Stimulated activated CD8-positive, alpha-beta memory T cell treated with anti-CD3 and anti-CD28 coated beads, Interleukin-2, amount 100 ng/mL, for 1 hour (primary cell): ENCODE measurements at regions not wholly inside any gene's neighbourhood (a gene's known extent, or its start where the extent isn't known, plus 50 kb on each side); places are given as distances from the start of the nearest gene placed in this dataset.
"Not testable (repeated sequence)": the region's sequence is repeated elsewhere in the genome, so short reads cannot be mapped to it uniquely, and the experiment has no call there.

ENCODE experiments used
- DNase-seq, 2 donors: peaks; one replicate each; pipeline ENCODE4 v3.0.0-alpha.2; 2020; ENCODE audit warnings: low read depth in 2 of 2

DNA sequence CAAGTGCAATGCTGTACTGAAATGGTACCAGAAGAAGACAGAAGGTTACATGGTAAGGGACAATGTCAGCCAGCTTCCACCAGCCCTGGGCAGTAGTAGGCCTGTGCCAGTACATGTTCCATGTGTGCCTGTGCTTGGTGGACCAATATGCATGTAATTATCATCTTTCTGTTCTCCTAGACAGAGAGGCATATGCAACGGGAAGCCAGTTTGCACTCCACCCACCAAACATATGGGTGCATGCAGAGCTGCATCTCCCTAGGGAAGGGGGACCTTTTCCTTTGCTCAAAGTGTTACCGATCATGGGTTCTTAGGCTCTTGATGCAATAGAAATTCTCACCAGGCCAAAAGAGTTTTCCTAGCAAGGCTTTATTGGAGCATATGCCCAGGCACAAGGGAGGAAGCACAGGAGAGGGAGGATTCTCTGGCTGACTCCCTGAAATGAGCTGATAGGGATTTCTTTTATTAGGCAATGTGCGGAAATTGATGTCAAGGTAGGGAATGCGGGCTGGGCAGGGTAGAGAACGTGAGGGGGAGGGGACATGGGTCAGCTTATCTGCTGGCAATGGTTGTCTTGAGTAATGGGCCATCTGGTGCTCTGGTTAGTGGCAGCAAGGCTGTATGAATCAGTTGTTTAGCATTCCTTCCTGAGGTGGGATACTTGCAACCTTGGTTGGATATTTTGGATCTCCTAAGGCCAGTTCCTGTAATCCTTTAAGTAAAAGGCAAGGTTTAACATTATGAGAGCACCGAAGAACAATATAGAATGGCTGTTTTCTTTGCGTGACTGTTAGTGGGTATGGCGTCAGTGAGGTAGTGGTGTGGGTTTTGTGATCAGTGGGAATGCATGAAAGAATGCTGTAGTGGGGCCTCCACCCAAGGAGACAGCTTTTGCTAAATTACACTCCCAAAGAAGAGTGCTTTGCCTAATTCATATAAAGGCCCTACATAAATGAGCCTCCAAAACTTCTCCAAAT, 102.5 kb downstream of the CDRT15L2 start:
- not testable (repeated sequence) for DNase-seq

DNA sequence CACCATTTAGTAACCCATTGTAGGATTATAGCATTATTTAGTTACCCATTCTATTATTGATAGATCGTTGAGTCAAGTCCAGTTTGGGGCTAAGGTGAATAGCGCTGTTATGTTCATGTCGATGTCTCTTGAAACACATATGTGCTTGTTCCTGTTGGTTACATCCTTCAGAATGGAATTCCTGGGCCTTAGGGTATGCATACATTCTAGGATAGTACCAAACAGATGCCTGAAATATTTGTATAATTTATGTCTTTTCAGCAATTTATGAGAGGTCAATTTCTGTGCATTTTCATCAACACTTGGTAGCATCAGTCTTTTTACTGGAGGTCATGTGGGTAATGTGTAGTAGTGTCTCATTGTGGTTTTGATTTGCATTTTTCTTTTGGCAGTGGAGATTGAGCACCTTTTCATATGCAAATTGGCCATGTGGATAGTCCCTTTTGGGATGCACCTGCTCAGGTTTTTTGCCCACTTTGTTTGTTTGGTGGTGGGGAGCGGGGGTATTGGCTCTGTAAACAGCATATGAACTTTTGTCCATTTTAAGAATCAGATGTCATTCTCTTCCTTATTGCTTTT, 104.2 kb downstream of the CDRT15L2 start:
- DNase-seq: not testable (repeated sequence)

DNA sequence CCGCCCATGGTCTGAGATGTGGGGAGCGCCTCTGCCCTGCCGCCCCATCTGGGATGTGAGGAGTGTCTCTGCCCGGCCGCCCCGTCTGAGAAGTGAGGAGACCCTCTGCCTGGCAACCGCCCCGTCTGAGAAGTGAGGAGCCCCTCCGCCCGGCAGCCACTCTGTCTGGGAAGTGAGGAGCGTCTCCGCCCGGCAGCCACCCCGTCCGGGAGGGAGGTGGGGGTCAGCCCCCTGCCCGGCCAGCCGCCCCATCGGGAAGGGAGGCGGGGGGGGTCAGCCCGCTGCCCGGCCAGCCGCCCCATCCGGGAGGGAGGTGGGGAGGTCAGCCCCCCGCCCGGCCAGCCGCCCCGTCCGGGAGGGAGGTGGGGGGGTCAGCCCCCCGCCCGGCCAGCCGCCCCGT, 105.5 kb downstream of the CDRT15L2 start:
- not testable (repeated sequence) for DNase-seq

DNA sequence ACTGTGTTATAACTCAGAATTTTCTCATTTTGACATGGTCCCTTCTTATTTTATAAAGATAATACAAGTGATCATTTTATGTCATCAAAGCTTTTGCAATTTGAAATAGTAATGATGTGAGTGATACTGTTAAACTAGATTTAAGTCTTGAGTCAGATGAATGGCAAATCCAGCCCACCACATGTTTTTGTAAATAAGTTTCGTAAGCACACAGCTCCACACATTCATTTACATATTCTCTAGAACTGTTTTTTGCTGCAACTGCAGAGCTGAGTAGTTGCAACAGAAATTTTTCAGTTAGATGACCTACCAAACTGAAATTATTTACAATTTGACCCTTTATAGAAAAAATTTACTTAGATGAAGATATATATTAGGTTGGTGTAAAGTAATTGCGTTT, 108.1 kb downstream of the CDRT15L2 start:
- DNase-seq: not testable (repeated sequence)

DNA sequence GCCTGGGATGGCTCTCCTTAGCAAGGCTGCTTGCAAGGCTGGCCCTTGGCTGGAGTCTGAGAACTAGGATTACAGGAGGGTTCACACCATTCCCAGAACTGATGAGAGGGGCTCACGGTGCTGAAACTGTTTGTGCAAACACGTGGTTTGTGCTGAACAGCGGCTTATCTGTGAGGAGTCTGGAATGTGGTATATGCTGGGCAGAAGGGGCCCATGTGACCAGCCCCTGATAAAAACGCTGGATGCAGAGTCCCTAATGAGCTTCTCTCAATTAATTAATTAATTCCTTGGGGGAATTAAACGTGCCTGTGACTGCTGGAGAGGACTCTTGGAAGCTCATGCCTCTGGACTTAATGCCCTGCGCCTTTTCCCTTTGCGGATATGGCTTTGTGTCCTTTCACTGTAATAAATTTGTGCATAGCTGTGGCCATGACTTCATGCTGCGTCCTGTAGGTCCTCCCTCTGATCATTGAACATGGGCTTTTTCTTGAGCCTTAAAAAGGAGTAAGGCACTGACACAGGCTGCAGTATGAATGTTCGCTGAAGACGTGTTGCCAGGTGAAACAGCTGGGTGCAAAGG, 109.7 kb downstream of the CDRT15L2 start:
- not testable (repeated sequence) for DNase-seq

DNA sequence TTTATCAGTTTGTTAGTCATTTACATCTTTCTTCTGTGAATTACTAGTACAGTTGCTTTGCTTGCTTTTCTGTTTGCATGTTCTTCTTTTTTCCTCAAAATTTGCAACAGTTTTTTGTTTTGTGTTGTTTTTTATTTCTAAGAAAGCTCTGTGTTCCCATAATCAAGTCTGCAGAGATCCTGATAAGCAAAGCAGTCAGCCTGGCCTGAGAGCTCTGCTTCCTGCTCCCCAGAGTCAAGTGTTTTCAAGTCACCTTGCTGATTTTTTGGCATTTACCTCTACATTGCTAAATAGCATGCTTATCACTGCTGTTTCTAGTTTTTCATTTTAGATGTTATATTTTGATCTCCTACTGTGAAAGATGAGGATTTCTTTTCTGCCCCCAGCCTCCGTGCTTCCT, 113.2 kb downstream of the CDRT15L2 start:
- DNase-seq: not testable (repeated sequence)

DNA sequence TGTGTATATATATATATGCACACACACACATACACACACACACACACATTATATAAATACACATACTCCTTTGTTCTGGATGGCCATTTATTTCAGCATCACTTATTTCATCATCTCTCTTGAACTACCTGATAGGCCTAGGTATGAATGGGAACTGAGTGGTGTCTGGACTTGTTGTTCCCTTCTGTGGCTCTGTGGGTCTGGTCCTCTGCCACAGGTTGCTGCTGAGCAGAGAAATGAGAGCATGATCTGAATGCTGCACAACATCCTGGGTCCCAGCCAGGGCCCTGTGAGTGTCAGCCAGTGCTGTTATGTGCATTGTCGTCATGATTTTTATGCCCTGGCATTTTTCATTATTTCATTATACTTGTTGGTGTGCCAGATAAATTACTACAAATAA, 116.3 kb downstream of the CDRT15L2 start:
- DNase-seq: not testable (repeated sequence)

DNA sequence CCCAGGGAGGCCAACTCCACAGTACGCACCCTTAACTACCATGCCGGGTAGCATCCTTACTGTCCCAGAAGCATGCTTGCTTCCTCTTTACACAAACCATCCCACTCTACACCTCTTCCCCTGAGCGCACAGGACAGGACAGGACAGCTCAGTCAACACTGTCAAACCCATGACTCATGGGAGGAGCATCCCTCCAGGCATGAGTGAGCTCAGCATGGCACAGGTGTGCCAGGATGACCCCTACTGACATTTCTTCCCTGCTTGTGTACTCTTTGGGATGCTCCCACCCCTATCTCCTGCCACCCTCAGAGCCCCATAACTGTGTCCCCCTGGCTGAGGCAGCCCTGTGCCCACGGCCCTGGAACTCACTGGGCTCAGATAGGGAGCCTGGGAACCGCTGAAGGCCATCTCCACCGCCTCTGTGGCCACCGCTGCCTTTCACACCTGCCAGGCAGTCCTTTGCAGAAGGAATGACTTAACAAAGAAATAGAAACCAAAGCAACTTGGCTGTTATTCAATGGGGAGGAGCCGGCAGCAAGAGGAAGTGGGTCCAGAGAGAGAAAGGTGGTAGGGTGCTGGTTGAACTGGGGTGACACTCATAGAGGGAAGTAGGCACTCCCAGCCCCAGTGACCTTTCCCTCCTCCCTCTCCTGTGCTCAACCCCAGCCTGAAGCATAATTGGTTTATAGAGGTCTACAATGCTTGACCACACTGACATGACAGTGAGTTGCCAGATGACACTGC, 119.1 kb downstream of the CDRT15L2 start:
- not testable (repeated sequence) for DNase-seq

DNA sequence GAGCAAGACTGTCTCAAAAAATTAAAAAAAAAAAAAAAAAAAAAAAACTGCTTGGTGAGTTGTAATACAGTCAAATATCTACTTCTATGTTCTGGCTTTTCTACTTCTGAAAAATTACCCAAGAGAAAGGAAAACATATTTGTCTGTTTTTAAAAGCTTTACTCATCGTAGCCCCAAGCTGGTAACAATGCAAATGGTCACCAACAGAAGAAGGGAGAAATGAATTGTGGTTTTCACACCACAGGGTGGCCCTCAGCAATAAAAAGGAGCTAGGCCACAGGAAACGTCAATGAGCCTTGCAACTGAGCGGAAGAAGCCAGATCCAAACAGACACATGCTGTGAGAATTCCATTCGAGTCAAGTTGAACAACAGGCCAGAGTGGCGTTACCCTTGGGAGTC, 121.0 kb downstream of the CDRT15L2 start:
- not testable (repeated sequence) for DNase-seq

DNA sequence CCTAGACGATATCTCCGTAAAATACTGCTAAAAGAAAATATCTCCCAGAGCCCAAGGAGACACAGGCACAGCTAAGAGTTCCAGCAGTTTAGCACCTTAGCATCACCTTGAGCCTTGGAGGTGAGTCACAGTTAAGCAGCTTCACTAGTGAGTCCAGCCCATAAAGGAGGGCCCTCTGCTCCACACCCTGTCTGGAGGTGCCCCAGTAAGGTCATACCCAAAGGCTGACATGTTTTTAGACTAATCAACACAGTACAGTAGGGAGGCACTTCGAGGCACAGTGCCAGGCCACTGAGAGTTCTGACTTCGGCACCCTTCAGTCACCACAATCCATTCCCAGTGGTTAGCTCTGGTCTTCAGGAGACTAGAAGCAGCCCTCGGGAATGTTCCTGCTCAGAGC, 121.8 kb downstream of the CDRT15L2 start:
- DNase-seq: not testable (repeated sequence)

DNA sequence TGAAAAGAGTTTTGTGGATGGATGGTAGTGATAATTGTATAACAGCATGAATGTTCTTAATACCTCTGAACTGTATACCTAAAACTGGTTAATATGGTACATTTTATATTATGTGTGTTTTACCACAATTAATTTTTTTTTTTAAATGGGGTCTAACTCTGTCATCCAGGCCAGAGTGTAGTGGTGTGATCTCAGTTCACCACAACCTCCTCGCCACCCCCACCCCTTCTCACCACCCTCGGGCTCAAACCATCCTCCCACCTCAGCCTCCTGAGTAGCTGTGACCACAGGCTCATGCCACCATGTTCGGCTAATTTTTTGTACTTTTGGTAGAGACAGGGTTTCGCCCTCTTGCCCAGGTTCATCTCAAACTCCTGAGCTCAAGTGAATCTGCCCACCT, 123.2 kb downstream of the CDRT15L2 start:
- DNase-seq: peak in 1 of 2 donors; percentile 6

DNA sequence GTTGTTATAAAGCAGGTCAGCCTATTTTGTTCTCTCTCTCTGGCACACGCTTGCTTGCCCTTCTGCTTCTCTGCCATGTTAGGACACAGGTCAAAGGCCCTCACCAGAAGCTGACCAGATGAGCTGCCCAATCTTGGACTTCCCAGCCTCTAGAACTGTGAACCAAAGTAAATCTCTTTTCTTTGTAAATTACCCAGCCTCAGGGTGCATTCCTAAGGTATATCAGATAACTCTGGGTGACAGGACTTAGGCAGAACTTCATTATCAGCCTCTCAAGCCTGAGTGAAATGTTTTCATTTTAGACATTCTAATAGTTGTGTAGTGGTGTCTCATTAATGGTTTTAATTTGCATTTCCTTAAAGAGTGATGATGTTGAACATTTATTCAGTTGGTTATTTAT, 124.3 kb downstream of the CDRT15L2 start:
- DNase-seq: no peak

DNA sequence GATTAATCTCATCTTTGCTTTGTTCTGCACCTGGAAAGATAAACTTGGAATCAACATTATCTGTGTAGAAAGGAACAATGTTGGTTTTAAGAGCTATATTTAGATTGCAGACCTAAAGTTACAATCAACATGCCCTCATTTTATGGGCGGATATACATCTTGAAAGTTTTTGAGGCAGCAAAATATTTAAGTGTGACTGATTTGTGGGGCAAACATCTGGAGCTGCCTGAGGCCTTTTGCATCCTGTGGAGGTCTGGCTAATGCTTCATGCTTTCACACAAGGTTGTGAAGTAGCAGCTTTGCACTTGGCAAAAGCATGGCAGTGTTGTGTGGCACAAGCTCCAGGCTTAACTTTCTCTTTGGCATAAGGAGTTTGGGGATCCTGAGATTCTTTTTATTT, 125.7 kb downstream of the CDRT15L2 start:
- DNase-seq: not testable (repeated sequence)

DNA sequence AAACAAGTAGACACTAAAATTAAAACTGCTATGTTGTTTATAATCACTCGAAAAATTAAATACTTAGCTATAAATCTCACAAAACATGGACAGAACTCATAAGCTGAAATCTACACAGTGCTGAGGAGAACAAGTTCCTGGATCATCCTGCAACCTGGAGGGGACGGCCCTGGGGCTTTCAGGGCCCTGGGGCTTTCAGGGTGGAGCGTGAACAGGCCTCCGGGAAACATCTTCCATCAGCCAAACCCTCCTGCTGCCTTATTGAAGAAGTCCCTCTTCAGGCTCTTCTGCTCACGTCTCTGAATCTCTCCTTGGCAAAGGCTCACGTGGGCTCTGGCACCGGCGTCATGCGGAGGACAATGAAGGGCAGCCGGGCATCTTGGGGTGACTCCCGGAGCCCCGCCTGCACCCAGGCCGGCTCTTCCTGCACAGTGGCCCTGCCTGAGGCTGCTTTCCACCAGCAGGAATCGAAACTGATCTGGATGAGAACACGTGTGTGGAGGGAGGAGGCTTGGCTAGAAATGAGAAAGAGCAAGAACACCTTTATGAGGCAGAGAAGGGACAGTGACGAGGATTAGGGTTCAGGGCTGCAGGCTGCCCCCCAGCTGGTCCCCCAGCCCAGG, 127.3 kb downstream of the CDRT15L2 start:
- no peak for DNase-seq

DNA sequence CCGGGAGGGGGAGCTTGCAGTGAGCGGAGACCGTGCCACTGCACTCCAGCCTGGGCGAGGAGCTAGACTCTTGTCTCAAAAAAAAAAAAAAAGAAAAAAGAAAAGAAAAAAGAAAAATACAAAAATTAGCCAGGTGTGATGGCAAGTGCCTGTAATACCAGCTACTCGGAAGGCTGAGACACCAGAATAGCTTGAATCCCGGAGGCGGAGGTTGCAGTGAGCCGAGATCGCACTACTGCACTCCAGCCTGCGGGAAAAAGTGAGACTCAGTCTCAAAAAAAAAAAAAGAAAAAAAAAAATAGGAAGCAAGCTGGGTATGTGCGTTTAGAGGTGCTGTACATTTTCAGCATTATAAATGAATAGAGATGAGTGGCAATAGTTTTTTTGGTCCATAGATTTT, 129.3 kb downstream of the CDRT15L2 start:
- DNase-seq: not testable (repeated sequence)

DNA sequence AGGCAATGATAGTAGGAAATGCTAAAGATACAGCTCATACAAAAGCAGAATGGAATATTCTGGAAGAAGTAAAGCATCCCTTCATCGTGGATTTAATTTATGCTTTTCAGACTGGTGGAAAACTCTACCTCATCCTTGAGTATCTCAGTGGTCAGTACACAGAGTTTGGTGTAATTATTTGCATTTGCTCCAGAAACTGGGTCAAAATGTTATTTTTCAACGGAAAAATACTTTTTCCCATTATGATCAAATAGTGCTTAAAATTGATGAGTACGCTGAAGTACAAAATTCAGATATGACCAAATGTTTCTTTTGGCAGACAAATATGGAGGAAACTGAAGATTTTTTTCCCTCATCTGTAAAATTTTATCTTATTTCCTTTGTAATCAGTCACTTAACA, 137.0 kb downstream of the CDRT15L2 start:
- DNase-seq: not testable (repeated sequence)

DNA sequence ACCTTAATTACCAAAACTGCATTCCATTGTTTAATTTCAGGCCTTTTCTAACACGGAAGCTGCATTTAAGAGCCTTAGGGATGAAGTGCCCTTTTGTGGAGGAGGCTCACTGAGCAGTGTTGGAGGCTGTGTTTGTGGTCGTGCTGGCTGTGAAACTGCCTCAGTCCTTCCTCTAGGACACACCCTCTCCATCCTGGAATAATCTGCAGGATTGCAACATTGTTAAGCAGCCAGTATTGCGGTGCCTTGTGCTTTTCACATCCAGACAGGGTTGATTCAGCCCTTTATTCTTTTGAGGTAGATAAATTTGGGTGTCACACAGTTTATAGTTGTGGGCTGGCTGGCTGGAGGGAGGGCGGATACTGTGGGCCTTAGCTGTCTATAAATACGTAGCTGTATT, 141.6 kb downstream of the CDRT15L2 start:
- DNase-seq: no peak

DNA sequence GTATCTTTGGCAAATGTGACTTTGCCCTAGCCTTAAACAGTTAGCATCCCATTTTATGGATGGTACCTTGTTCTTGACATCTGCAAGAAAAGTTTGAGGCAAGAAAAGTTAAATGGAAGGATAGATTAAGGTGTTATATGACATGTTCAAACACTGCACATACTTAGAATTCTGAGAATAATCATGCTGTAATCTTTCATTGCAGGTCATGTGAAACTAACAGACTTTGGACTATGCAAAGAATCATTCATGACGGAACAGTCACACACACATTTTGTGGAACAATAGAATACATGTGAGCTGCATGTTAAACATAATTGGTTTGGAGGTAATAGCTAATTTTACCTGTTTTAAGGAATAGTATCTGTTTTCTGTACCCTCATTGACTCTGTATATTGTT, 144.9 kb downstream of the CDRT15L2 start:
- not testable (repeated sequence) for DNase-seq

DNA sequence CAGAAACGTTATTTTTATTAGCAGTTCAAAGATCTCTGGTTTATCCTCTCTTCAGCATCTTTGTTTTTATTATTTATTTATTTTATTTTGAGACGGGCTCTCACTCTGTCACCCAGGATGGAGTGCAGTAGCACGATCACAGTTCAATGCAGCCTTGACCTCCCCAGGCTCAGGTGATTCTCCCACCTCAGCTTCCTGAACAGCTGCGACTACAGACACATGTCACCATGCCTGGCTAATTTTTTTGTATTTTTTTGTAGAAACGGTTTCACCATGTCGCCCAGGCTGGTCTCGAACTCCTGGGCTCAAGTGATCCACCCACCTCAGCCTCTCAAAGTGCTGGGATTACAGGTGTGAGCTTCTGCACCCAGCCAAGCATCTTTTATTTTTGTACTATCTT, 147.7 kb downstream of the CDRT15L2 start:
- not testable (repeated sequence) for DNase-seq

DNA sequence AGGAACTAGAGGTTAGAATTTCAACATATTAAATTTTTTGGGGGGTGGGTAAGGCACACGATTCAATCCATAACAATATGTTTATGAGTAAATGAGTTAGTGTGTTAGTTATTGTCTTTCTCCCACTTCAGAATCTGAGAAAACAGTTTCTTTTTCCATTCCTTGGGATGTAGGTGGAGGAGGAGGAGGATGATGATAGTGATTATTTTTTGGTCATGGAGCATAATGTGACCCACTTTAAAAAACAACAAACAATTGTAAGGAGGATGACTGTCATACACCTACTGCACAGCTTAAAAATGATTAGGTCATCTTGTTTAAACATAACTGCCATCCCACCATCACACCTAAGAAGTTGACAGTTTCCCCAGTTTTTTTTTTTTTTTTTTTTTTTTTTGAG, 148.7 kb downstream of the CDRT15L2 start:
- no peak for DNase-seq

DNA sequence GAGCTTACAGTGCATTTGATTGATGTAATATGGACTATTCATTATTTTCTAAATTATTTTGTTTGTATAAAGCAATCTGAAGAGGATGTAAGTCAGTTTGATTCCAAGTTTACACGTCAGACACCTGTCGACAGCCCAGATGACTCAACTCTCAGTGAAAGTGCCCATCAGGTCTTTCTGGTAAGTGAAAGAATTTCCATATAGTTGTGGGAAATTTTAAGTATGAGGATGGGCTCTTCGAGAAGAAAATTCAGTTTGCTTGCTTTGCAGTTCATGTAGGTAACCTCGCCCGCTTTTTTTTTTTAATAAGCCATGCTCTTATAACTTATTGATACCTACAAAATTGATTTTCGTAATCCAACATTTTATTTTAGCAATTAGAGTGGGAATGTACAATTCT, 151.6 kb downstream of the CDRT15L2 start:
- DNase-seq: not testable (repeated sequence)
